ENCODE measurements at regions not wholly inside any gene's neighbourhood (a gene's known extent, or its start where the extent isn't known, plus 50 kb on each side); places are given as distances from the start of the nearest gene placed in this dataset.

GRCh38 chr7:36792421-36792820 lies 68.1 kb upstream of the AOAH start:
- H3K4me3 ChIP-seq, result no peak overlapping the region
- ATAC-seq (no peak), DNase-seq (no peak)
- WGBS, 4 donors, result 89 to 92% (median 90%) methylated on average over 5 of the region's 5 CpGs
- no peaks in the 10 kb centered on the region for H3K36me3 ChIP-seq
- intact Hi-C loops (cut with DNase I), result no loop called here
- no peaks in the 10 kb centered on the region for H3K9me3 ChIP-seq
- TF ChIP-seq POLR2A (IDR thresholded peaks at IDR 0.05), result no peak
- no peak for TF ChIP-seq CTCF (IDR thresholded peaks at IDR 0.05)
- H3K27ac ChIP-seq, result no peak overlapping the region
- H3K4me1 ChIP-seq, result peaks cover 0 to 17% (median 0%) of the 10 kb centered on the region in 12 donors
- no peaks in the 10 kb centered on the region for H3K27me3 ChIP-seq

GRCh38 chr7:36790311-36790787 lies 66.1 kb upstream of the AOAH start:
- no peaks in the 10 kb centered on the region for H3K36me3 ChIP-seq
- no peak for DNase-seq
- H3K4me3 ChIP-seq, result no peak overlapping the region
- no peak for TF ChIP-seq POLR2A (IDR thresholded peaks at IDR 0.05)
- TF ChIP-seq CTCF (IDR thresholded peaks at IDR 0.05), result no peak
- H3K4me1 ChIP-seq, result peaks cover 0 to 27% (median 0%) of the 10 kb centered on the region in 12 donors
- no peaks in the 10 kb centered on the region for H3K27me3 ChIP-seq
- no peak overlapping the region for H3K27ac ChIP-seq
- WGBS, 4 donors, result 61 to 74% (median 70%) methylated on average over 10 of the region's 10 CpGs
- ATAC-seq, result no peak
- H3K9me3 ChIP-seq, result no peaks in the 10 kb centered on the region
- intact Hi-C loops (cut with DNase I), result no loop called here

- no peak overlapping the region for H3K4me3 ChIP-seq
- peak overlapping the region in 3 of 12 donors; percentile 2 to 72 (median 30) for H3K27ac ChIP-seq
- no peaks in the 10 kb centered on the region for H3K27me3 ChIP-seq
- H3K9me3 ChIP-seq, result no peaks in the 10 kb centered on the region
- peaks cover 0 to 36% (median 0%) of the 10 kb centered on the region in 12 donors for H3K4me1 ChIP-seq
- no peak for ATAC-seq
- 91 to 96% (median 95%) methylated on average over 8 of the region's 8 CpGs for WGBS, 4 donors
- intact Hi-C loops (cut with DNase I), result no loop called here
- TF ChIP-seq POLR2A (IDR thresholded peaks at IDR 0.05) (no peak), CTCF (IDR thresholded peaks at IDR 0.05) (no peak)
- H3K36me3 ChIP-seq, result no peaks in the 10 kb centered on the region
- DNase-seq, result no peak
These were observed 64.7 kb upstream of the AOAH start for GRCh38 chr7:36788825-36789470.

- intact Hi-C loops (cut with DNase I), result no loop called here
- Histone ChIP-seq H3K27ac (peak overlapping the region in 1 of 12 donors; percentile 72), H3K4me1 (peaks cover 0 to 36% (median 0%) of the 10 kb centered on the region in 12 donors), H3K4me3 (no peak overlapping the region), H3K27me3 (no peaks in the 10 kb centered on the region), H3K9me3 (no peaks in the 10 kb centered on the region), H3K36me3 (no peaks in the 10 kb centered on the region)
- TF ChIP-seq POLR2A (IDR thresholded peaks at IDR 0.05) (no peak), CTCF (IDR thresholded peaks at IDR 0.05) (no peak)
- ATAC-seq, result no peak
- DNase-seq, result no peak
- WGBS, 4 donors, result 83 to 100% (median 95%) methylated on average over 1 of the region's 1 CpG
These were observed 63.7 kb upstream of the AOAH start for GRCh38 chr7:36787933-36788378.

Data from heart left ventricle (tissue), 16 donors.